GM18870 (cell line): ENCODE measurements at regions not wholly inside any gene's neighbourhood (a gene's known extent, or its start where the extent isn't known, plus 50 kb on each side); places are given as distances from the start of the nearest gene placed in this dataset.

ENCODE experiments used
- ATAC-seq: cut with Tn5 transposase; IDR thresholded peaks from one replicate; pipeline ENCODE4 v1.9.1; 2021; ENCODE audit warnings: moderate library complexity; ENCODE audit not compliant: unreplicated experiment

DNA sequence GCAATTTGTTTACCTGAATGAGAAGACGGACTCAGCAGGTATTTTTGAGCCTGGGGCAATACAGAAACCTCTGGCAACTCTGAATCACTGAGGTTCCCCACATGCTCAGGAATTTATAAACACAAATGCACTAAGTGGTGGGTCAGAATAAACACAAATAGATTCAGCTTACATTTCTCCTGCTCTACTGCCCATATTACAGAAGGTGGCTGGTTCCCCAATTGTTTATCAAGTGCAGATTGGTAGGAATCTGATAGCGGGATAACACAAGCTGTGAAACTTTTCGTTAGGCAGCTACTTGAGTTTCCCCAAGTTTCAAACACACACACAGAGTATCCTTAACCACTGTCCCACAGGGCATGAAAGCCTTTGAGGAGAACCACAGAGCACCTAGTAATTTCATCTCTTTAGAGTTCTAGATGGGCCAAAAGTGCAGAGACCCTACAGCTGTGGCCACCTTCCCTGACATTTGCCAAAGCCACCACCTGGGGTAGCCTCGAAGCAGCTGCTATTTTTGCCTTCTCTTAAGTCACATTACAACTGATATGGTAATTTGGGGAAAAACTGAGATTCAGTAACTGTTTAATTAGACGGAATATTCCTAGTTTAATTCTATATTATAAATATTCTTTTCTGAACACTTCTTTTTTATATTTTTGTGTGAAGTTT is 204.2 kb upstream of the PTCHD4 start:
- ATAC-seq: no peak

DNA sequence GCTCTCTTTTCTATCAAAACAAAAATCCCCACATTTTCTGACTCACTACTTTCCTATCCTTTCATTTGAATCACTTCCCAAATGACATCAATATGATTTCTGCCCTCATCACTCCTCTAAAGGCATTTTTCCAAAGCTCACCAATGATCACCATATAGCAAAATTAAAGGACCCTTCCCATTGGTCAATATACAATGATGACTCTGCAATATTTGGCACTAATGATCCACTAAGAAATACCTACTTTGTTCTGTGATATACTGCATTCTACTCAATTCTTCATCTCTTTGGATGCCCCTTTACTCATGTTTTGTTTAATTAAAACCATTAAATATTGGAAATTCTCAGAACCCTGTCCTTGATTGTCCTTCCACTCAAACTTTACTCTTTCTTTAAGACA is 200.3 kb upstream of the PTCHD4 start:
- no peak for ATAC-seq

DNA sequence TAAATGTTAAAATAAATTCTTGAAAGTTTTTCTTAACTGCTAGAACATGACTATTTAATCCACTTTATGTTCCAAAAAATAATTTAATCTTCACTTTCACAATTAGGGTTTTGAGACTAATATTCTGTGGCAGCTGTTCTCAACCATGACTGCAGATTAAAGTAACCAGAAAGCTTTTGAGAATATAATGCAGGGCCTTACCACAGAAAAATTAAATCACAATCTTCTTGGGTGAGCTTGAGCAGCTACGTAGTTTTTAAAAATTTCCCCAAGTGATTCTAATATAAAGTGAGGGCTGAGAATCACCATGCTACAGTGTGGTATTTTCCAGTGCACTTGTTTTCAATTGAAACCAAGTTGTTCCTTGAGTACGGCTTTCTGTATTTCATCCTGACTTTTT is 196.6 kb upstream of the PTCHD4 start:
- ATAC-seq: no peak

DNA sequence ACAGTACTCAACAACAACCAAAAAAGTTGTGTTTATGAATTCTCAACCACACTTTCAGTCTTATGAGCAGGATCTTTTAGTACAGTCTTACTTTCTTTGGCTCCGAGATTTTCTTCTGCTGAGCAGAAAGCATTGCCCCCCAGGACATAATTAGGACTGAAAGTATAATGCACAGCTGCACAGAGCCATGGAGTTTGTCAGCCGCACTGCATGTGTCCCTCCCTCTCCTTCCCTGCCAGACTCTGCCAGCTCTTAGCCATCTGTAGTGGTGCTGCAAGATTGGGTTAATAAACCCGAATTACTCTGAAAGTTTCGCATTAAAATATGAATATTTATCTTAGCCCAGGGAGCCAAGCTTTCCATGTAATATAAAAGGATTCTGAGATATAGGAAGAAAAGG is 179.6 kb upstream of the PTCHD4 start:
- ATAC-seq: no peak

DNA sequence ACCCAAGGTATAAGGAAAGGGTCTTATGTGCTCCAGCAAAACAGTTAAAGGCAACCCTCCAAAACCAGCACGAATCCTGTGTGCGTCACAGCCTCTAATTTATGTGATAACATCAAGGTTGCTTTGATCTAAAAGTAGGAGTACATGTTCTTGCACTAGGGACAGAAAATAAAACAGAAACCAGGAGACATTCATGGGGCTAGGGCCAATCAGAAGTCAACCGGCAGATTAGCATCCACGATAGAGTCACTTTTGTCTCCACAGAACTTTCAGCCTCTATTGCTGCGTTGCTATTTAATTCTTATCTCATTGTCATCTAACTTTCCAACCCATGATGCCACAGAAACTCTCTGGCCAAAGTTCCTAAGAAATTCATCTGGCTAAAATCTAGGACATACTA is 178.8 kb upstream of the PTCHD4 start:
- ATAC-seq: no peak

DNA sequence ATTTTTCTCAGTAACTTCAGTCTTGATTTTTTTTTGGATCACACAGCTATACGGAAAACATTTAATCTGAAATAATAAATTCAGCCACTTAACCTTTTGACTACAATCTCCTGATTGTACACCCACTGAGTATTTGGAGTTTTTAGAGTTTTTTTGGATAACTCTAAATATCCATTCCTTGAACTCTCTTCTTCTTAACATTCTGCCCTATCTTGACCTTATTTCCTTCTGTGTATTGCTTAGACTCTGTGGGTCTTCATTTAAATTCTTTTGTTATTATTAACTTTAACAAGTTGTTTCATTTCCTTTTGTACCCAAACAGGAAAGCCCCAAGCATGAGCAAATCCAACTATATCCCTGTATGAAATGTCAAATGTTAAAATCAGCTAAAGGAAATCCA is 170.2 kb upstream of the PTCHD4 start:
- no peak for ATAC-seq

DNA sequence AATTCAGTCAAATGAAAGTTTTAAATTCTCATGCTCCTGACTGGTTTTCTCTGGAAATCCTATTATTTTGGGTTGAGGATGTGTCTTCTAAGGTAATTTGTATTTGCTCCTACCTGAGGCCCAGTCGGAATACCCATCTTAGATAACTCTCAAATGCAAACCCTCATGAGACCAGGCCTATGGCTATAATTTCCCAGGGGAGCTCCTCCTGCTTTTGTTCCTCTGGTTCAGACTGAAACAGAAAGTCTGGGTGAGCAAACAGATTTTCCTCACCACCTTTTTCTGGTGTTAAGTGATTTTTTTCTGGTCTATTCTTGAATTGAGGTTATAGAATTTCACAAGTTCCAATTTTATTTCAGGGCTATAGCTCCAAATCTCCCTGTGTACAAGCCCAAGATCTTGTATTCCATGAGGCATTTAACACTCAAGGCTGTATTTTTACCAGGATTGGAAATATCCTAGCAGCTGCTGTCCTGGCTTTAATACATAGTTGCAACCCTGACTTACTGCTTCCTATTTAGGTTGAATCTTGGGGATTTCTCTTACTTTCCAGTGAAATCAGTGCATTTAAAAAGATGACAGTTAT is 169.1 kb upstream of the PTCHD4 start:
- no peak for ATAC-seq

DNA sequence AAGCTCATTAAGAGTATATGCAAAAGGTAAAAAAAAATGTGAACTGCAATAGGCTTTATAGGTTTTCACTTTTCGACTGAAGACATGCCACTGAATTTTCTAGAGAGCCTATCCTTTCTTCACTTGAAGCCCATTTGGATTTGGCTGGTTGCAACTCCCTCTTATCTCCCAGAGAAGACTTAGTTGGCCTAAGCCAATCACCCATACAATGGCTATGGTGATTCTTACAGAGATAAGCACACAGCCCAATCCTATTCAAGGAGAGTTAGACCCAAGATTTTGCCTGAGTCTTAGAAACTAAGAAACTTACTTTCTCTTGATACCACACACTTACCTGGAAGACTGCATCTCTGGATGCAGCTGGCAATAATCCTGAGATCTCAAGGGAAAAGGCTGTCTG is 167.3 kb upstream of the PTCHD4 start:
- no peak for ATAC-seq

DNA sequence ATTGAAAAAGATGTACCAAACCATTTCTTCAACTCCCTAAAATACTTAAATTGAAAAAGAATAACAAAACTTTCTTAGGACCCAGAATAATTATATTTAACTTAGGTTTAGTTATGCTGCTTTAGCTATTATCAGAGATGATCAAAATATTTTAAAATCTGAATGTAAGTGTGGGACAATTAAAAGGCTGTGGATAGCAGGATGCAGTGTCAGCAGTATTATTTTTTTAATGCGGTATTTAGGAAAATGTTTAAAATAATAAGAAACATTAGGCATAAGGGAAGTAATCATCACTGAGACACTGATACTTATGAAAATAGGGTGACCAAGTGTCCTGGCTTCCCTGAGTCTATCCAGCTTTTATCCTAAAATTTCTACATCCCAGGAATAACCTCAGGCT is 161.5 kb upstream of the PTCHD4 start:
- ATAC-seq: no peak

DNA sequence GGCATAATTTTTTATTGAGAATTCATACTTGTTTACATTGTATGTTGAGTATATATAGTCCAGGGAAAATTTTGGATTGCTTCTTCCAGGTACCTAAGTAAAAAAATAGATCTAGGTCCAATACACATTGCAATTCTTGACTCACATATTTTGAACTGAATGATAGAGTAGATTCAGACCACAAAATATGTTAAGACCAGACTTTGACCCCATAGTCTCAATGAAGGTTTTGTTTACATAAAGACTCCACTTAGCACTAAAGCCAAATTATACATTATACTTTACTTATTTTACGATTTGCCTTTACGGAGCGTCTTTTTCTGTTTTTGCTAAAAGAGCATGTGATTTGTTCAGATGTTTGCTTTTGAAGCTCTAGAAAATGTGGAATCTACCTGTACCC is 144.1 kb upstream of the PTCHD4 start:
- ATAC-seq: no peak

DNA sequence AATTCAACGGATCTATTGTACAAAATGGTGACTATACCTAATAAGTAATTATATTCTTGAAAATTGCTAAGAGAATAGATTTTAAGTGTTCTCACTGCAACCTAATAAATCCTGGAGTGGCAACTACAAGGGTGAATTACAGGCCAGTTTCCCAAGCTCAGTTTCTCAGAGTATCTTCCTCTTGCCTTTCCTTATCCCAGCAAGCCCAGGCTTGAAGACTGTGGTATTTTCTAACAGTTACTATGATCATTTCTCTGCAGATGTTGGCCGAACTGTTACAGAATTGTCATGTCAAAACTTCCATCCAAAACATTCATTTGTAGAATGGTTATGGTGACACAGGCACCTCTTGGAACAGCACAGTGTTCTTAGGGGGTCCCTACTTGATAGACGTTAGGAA is 138.1 kb upstream of the PTCHD4 start:
- no peak for ATAC-seq

DNA sequence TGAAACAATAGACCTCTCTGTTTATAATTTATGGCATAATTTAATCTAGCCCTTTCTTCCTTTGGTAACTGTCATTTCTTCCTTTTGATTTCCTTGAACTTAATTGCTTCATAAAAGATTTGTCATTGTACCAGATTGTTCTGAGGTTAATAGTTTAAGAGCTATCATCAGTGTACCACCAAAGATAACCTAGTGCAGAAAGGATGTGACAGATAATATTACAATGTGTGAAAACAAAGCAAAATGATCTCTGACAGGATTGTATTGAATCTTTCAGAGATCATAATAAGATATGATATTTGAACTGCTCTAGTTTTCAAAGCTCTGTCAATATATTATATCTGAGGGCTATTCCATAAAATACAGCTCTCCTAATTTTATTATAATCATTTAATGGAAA is 132.1 kb upstream of the PTCHD4 start:
- ATAC-seq: no peak

DNA sequence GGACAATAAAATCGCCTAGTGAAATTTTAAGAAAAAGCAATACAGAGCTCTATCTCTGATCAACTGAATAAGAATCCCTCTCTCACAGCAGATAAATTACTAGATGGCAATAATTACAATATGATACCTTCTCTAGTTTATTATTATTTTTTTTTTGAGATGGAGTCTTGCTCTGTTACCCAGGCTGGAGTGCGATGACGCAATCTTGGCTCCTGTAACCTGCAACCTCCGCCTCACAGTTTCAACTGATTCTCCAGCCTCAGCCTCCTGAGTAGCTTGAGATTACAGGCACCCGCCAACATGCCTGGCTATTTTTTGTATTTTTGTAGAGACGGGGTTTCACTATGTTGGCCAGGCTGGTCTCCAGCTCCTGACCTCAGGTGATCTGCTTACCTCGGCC is 129.3 kb upstream of the PTCHD4 start:
- no peak for ATAC-seq

DNA sequence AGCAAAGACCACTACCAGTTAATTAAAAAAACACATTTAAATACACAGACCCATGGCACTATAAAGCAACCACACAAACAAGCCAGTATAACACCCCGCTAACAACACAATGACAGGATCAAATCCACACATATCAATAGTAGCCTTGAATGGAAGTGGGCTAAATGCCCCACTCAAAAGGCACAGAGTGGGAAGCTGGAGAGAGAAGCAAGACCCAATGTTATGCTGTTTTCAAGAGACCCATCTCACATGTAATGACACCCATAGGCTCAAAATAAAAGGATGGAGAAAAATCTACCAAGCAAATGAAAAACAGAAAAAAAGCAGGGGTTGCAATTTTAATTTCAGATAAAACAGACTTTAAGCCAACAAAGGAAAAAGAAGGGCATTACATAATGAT is 125.4 kb upstream of the PTCHD4 start:
- no peak for ATAC-seq

DNA sequence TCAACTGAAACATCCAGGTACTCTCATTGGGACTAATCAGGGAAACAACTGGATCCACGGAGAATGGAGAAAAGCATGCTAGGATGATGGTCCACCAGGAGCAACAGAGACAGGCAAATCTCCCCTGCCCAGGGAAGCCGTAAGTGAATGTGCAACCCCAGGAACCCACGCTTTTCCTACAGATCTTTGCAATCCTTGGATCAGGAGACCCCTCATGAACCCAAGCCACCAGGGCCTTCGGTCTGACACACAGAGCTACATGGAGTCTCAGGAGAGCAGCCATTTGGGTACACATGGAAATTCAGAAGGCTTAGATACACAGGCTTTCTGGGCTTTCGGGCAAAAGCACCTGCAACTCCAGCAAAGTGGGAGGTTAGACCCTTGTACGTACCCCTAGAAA is 122.1 kb upstream of the PTCHD4 start:
- no peak for ATAC-seq

DNA sequence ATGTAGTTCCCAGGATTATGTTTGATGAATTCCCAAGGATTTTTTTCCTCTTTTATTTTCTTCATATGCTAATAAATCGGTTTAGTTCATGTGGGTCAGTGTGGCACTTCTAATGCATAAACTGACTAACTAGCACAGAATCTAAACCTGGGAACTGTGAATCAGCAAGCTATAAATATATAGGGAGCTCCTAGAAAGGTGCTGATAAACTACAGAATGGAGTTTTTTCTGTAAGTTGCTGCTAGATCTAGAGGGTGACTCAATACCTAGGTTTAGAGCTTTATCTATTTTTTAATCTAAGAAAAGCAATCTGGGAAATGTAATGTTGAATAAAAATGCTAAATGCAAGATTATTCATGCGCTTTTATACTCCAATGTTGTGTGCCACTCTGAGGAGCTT is 118.8 kb upstream of the PTCHD4 start:
- ATAC-seq: no peak

DNA sequence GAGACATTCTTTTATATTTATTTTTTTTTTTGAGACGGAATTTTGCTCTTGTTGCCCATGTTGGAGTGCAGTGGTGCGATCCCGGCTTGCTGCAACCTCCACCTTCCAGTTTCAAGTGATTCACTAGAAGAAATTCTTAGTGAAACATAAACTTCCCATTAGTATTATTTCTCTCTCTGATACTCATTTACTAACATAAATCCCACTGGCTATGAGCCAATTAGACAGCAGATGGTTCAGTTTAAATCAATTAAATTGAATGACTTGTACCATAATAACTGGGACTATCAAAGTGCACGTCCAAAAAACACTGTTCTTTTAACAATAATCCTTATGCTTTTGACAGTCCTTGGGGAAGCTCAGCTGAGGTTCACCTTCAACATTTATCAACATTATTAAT is 111.2 kb upstream of the PTCHD4 start:
- no peak for ATAC-seq

DNA sequence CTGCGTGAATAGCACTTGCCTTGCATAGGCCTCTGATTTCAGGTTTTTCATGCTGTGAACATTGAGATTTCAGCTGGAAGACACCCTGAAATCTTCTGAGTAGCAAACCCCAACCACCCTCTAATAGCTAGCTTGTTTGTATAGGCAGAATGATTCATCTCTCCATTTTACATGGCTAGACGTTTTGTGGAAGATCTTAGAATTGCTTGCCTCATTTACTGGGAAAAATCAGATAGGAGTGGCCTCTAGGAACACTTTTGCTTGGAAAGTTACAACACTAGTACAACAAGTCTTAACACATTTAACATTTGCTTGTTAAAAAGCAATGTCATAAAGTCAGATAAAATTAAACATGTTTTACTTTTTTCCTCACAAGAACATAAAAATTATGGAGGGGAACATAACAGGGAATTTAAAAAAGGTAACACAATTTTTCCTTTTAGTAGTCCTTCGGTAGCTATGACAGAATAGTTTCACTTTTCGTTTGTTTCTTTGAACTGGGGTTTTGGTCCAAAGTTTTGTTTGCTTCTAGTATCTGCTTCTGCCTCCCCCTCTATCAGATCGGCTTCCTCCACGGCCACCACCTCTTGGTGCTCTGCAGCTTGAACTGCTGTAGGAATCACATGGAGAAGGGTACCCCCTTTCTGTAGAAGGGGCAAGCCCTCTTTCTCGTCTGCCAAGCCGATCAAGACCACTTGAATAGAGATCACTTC is 102.2 kb upstream of the PTCHD4 start:
- no peak for ATAC-seq

DNA sequence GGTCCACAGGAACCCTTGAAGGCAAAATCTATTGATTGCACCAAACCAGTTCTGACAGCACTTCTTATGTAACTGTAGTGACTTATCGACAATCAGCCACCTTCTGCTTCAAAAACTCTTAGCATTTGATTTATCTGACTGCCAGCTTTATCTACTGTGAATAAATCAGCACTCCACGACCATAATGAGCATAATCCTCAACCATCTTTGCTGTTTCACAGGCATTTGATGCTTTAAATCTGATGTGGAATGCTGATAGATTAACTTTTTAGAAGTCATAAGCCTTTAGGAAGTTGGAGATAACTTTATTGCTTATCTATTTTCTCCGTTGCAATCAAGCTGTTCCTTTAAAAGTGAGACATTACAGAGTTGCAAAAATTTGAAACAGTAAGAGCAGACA is 101.5 kb upstream of the PTCHD4 start:
- ATAC-seq: no peak

DNA sequence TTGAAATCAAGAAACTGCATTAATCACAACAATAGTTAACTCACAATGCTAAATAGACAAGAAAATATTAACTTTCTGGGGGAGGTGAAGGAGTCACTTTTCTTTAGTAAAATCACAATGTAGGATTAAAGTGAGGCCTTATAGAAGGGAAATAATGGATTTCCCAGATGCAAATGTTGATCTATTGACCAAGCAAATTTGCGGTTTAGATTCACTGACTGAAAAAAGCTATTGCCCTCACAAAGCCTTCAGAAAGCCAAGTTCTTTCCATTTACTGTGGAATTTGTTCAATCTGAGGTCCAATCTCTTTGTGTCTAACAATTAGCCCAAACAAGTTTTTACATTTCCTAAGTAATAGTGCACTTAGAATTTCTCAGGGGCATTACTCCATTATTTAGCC is 95.1 kb upstream of the PTCHD4 start:
- no peak for ATAC-seq

DNA sequence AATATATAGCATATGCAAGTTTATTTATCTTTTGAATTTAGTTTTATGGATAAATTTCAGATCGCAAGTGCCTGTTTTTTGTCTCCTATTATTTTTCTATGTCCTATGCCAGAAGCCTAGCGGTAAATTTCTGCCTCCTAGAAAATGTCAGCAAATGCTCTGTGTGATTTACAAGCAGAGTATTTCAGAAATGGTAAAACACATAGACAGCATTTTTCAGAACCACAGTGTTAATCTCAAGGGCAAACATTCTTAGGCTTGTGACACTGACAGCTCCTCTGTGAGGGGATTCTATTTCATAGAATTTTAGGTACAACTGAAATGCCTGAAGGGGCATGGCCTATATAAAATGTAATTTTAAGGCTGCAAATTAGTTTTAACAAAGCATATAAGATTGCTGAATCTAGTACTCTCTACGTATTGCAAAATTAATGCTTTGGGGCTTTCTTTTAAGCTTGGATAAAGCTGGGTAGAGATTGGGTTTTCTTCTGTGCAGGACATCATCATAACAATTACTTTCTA is 89.9 kb upstream of the PTCHD4 start:
- ATAC-seq: no peak

DNA sequence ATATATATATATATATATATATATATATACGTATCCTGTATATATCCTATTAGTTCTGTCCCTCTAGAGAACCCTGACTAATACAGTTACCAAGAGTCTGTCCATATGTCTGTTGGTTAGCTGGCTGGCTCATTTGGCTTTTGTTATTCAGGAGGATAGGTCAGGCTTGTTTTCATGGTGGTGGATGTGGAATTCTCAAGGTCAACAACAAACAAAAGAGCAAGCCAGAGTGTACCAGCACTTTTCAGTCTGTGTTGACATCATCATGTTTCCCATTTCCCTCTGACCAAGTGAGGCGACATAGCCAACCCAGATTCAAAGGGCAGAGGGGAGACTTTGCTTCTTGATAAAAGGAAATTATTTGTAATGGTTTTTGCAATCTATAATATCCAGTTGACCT is 88.5 kb upstream of the PTCHD4 start:
- ATAC-seq: no peak
